Stimulated activated naive CD8-positive, alpha-beta T cell treated with anti-CD3 and anti-CD28 coated beads, Interleukin-15, Interleukin-2, amounts not matched to agents 100 ng/mL and 50 ng/mL, for 24 hours (primary cell): ENCODE measurements at regions not wholly inside any gene's neighbourhood (a gene's known extent, or its start where the extent isn't known, plus 50 kb on each side); places are given as distances from the start of the nearest gene placed in this dataset.

ENCODE experiments used
- H3K27ac Mint-ChIP-seq: one replicate; pipeline ENCODE4 v1.8.0; 2021; ENCODE audit warnings: mild to moderate bottlenecking, mixed read lengths
- H3K27me3 Mint-ChIP-seq: one replicate; pipeline ENCODE4 v1.8.0; 2021; ENCODE audit warnings: mixed read lengths
- H3K36me3 Mint-ChIP-seq: one replicate; pipeline ENCODE4 v1.8.0; 2021; ENCODE audit warnings: low read depth, mixed read lengths
- H3K4me1 Mint-ChIP-seq: one replicate; pipeline ENCODE4 v1.8.0; 2021; ENCODE audit warnings: low read depth, mixed read lengths
- H3K4me3 Mint-ChIP-seq: one replicate; pipeline ENCODE4 v1.8.0; 2021; ENCODE audit warnings: mild to moderate bottlenecking, mixed read lengths
- H3K9me3 Mint-ChIP-seq: one replicate; pipeline ENCODE4 v1.8.0; 2021; ENCODE audit warnings: mixed read lengths

DNA sequence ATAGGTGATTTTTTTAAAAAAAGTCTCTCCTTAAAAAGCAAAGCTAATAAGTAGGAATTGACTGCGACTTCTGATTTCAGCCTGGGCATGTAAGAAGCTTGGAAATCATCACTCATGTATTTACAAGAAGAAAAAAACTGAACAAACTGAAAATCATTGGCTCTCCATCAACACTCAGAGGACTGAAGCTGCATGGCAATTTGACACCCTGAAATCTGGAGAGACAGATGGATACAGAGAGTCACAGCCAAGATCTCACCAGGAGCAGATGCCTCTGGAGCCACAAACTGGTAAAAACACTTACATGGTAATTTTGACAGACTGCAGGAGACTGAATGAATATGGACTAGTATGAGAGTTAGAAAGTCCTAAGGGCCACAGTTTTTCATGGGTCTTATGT is 191.2 kb upstream of the TCF21 start:
- H3K27ac Mint-ChIP-seq = no peak overlapping the region
- peaks cover 5% of the 10 kb centered on the region for H3K9me3 Mint-ChIP-seq
- no peak overlapping the region for H3K4me3 Mint-ChIP-seq
- no peaks in the 10 kb centered on the region for H3K4me1 Mint-ChIP-seq
- H3K27me3 Mint-ChIP-seq = peaks cover 23% of the 10 kb centered on the region
- H3K36me3 Mint-ChIP-seq = no peaks in the 10 kb centered on the region

DNA sequence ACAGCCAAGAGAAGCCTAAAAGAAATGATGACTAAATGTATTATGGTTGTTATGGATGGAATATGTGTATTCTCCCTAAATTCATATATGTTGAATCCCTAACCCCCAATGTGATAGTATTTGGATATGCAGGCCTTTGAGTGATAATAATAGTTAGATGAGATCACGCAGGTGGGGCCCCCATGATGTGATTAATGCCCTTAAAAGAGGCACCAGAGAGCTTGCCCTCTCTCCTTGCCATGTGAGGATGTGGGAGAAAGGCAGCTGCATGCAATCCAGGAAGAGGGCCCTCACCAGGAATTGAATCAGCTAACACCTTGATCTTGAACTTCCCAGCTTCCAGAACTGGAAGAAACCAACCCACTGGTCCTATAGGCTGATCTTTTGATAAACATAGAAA is 190.6 kb upstream of the TCF21 start:
- H3K36me3 Mint-ChIP-seq = no peaks in the 10 kb centered on the region
- peaks cover 5% of the 10 kb centered on the region for H3K9me3 Mint-ChIP-seq
- no peaks in the 10 kb centered on the region for H3K4me1 Mint-ChIP-seq
- peaks cover 23% of the 10 kb centered on the region for H3K27me3 Mint-ChIP-seq
- no peak overlapping the region for H3K4me3 Mint-ChIP-seq
- H3K27ac Mint-ChIP-seq = no peak overlapping the region

DNA sequence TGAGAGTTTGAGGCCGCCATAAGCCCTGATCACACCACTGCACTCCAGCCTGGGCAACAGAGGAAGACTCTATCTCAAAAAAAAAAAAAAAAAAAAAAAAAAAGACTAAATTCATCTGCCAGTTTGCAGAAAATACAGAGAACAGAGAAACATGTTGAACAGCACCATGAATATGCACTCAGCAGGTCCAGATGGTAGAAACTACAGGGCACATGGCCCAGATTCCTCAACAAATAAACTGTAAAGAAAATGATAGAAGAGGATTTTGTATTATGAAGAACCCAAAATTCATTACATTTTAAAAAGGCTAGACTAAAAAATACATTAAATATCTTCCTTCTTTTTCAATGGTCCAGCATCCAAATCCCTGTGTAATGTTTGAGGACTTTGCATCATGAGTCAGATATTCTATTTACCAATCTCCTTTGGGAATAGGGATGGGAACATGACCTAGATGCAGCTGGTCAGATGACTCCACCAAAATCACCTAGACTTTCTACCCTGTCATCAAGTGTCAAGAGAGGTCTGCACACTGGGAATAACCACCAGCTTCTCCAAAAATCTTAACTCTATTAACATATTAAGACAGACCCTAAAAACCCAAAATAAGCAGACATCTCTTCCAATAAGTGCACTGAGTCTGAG is 189.1 kb upstream of the TCF21 start:
- peaks cover 5% of the 10 kb centered on the region for H3K9me3 Mint-ChIP-seq
- H3K4me1 Mint-ChIP-seq = no peaks in the 10 kb centered on the region
- H3K4me3 Mint-ChIP-seq = no peak overlapping the region
- no peaks in the 10 kb centered on the region for H3K36me3 Mint-ChIP-seq
- H3K27ac Mint-ChIP-seq = no peak overlapping the region
- peaks cover 23% of the 10 kb centered on the region for H3K27me3 Mint-ChIP-seq

DNA sequence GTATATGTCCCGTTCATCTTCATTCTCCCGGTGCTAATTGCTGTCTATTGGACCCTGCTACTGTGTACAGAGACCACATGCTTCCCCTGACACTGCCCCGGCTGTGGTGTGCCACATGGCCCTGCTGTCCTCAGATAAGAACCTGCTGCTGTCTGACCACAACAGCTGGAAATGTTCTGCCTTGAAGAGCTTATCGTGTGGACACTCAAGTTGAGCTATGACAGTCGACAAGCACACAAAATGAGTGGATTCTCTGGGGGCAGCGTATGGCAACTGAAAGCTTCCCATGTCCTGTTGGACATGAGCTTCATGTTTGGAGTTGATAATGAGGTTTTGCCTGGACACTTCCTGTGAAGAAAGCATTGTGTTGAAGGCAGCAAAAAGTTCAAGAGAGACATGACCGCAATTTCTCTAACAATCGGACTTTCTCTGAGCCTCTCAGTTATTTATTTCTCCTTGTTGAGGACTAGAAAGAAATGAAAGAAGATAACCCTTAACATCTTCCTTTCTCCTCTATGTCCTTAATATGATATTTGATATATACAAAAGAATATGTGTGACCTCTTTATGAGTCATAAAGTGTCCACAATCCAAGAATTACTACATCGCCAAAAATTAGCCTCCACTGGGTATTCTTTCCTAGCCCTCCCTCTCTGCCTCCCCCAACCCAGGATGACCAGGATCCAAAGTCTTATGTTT is 187.1 kb upstream of the TCF21 start:
- Mint-ChIP-seq H3K4me3 (no peak overlapping the region), H3K27ac (no peak overlapping the region), H3K9me3 (peaks cover 5% of the 10 kb centered on the region), H3K4me1 (no peaks in the 10 kb centered on the region), H3K36me3 (no peaks in the 10 kb centered on the region), H3K27me3 (peaks cover 16% of the 10 kb centered on the region)

DNA sequence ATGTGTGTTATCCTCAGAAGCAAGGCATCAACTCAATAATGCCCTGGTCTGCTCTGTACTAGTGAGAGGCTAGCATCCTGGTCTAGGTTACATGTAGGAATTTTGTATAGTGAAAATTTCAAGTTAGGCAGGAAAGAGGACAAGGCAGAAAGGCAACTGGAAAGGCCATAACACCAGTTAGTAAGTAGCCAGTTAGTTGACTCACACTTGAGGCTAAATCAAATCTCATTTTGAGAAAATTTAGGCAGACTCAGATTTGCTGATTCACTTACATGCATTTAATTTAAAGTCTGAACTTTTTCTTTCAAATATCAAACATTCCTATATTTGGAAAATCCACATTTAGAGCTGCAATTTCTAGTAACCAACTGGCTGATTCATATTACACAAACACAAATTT is 184.5 kb upstream of the TCF21 start:
- H3K27ac Mint-ChIP-seq = no peak overlapping the region
- no peaks in the 10 kb centered on the region for H3K4me1 Mint-ChIP-seq
- H3K27me3 Mint-ChIP-seq = peaks cover 10% of the 10 kb centered on the region
- no peaks in the 10 kb centered on the region for H3K36me3 Mint-ChIP-seq
- peaks cover 5% of the 10 kb centered on the region for H3K9me3 Mint-ChIP-seq
- H3K4me3 Mint-ChIP-seq = no peak overlapping the region

DNA sequence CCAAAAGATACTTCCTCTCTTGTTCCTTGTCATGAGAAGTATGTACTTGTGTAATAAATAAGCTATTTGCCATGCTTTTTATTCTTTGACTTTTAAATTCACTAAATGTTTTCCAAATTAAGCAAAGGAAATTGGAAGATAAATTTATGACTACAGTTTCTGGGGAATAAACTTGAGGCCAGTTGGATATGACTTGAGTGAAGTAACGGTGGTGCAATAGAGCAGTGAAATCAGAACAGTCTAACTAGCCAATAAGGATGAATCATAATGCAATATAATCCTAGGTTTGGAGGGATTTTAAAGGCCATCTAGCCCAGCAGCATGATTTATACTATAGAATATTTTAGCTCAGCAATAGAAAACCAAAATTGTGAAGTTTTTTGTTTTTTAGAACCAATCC is 183.8 kb upstream of the TCF21 start:
- H3K27me3 Mint-ChIP-seq = peaks cover 5% of the 10 kb centered on the region
- no peak overlapping the region for H3K4me3 Mint-ChIP-seq
- H3K9me3 Mint-ChIP-seq = peaks cover under 1% of the 10 kb centered on the region
- H3K36me3 Mint-ChIP-seq = no peaks in the 10 kb centered on the region
- no peaks in the 10 kb centered on the region for H3K4me1 Mint-ChIP-seq
- no peak overlapping the region for H3K27ac Mint-ChIP-seq

DNA sequence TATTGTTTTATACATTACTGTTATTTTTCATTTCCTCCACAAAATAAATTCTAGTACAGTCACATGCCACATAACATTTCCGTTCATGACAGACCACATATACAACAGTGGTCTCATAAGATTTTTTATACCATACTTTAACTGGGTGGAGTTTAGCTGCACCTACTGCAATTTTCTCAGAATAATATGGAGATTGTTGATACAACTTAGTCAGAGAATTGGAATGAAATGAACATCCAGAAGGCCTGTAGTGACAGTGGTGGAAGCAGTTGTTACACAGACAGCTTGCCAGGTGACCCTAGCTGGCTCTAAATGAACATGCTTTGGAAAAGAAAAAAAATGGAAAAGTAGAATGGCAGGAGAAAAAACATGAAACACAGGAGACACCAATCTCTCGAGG is 183.2 kb upstream of the TCF21 start:
- Mint-ChIP-seq H3K36me3 (no peaks in the 10 kb centered on the region), H3K4me1 (no peaks in the 10 kb centered on the region), H3K27ac (no peak overlapping the region), H3K27me3 (peaks cover 1% of the 10 kb centered on the region), H3K9me3 (peaks cover 3% of the 10 kb centered on the region), H3K4me3 (no peak overlapping the region)

DNA sequence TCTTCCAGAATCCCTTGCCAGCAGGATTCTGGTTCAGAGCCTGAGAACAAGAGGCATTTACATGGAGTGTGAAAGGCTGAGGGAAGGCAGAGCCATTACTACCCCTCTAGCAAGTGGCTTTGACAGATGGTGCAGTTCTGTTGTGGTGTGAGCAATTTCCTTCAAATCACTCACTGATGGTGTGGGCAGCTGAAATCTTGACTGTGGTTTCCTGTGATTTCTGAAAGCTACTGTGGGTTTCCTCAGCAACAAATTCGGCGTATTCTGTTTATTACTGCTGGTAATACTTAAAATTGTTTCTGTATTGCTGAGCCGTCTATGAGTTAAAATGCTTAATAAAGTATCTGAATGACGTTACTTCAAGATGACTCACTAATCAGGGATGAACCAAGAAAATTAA is 181.5 kb upstream of the TCF21 start:
- peaks cover 3% of the 10 kb centered on the region for H3K9me3 Mint-ChIP-seq
- H3K4me3 Mint-ChIP-seq = no peak overlapping the region
- H3K27me3 Mint-ChIP-seq = no peaks in the 10 kb centered on the region
- H3K36me3 Mint-ChIP-seq = no peaks in the 10 kb centered on the region
- H3K4me1 Mint-ChIP-seq = no peaks in the 10 kb centered on the region
- H3K27ac Mint-ChIP-seq = no peak overlapping the region

DNA sequence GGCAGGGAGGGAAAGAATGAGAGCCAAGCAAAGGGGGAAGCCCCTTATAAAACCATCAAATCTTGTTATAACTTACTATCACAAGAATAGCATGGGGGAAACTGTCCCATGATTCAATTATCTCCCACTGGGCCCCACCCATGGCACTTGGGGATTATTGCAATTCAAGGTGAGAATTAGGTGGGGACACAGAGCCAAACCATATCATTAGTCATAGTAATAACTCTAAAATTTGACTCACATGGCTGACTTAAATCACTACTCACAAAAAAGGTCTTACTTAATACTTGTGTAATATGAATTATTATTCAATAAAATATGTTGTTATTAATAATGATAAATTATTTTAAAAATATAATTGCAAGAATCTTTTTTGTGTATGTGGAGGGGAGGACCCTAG is 178.1 kb upstream of the TCF21 start:
- H3K4me1 Mint-ChIP-seq = no peaks in the 10 kb centered on the region
- H3K27me3 Mint-ChIP-seq = peaks cover 4% of the 10 kb centered on the region
- no peak overlapping the region for H3K27ac Mint-ChIP-seq
- no peaks in the 10 kb centered on the region for H3K36me3 Mint-ChIP-seq
- peaks cover 3% of the 10 kb centered on the region for H3K9me3 Mint-ChIP-seq
- H3K4me3 Mint-ChIP-seq = no peak overlapping the region

DNA sequence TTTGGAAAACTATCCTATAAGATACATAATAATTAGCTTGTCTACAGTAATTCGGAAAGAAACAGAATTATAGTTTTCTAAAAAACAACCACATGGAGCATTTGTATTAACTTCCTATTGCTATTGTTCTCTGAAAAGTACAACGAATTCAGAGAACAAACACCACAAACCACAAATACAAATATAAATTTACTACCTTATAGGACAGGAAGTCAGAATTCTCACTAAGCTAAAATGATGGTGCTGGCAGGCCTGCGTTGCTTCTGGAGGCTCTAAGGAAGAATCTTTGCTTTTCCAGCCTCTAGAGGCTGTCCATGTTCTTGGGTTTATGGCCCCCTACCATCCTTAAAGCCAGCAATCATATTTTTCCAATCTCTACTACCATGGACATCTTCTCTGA is 173.6 kb upstream of the TCF21 start:
- Mint-ChIP-seq H3K4me1 (no peaks in the 10 kb centered on the region), H3K36me3 (no peaks in the 10 kb centered on the region), H3K27me3 (peaks cover 4% of the 10 kb centered on the region), H3K4me3 (no peak overlapping the region), H3K27ac (no peak overlapping the region), H3K9me3 (peaks cover 3% of the 10 kb centered on the region)

DNA sequence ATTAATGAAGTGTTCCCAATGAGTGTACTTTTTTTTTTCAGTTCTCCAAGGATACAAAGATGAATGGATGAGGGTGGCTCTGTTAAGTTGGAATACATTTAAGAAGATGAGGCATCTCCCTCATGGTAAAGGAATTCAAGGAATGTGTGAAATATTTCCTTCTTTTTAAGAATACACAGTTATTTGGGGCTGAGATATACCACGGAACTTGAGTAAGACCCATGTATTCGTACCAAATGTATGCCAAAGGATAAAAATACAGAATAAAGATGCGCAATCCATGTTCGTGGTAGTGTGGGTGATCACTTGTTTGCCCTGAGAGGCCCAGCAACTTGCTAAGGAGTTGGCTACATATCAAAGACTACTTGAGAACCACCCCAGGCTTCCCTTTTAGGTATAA is 164.2 kb upstream of the TCF21 start:
- H3K27me3 Mint-ChIP-seq = no peaks in the 10 kb centered on the region
- no peak overlapping the region for H3K4me3 Mint-ChIP-seq
- H3K27ac Mint-ChIP-seq = no peak overlapping the region
- H3K36me3 Mint-ChIP-seq = no peaks in the 10 kb centered on the region
- peaks cover 12% of the 10 kb centered on the region for H3K9me3 Mint-ChIP-seq
- H3K4me1 Mint-ChIP-seq = no peaks in the 10 kb centered on the region

DNA sequence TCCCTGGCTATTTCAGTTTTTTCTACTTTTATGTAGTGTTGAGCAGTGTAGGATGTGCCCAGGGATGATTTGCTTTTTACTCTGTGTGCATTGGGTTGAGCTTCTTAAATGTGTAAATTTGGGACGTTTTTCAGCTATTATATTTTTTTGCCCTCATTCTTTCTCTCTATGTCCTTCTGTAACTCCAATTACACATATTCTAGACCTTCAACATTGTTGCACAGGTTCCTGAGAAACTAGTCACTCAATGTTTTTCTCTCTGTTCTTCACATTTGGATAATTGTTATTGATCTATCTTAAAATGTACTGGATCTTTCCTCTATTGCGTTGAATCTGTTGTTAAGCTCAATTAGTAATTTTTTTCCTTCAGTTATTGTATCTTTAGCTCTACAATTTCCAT is 162.7 kb upstream of the TCF21 start:
- no peaks in the 10 kb centered on the region for H3K36me3 Mint-ChIP-seq
- peaks cover 12% of the 10 kb centered on the region for H3K9me3 Mint-ChIP-seq

DNA sequence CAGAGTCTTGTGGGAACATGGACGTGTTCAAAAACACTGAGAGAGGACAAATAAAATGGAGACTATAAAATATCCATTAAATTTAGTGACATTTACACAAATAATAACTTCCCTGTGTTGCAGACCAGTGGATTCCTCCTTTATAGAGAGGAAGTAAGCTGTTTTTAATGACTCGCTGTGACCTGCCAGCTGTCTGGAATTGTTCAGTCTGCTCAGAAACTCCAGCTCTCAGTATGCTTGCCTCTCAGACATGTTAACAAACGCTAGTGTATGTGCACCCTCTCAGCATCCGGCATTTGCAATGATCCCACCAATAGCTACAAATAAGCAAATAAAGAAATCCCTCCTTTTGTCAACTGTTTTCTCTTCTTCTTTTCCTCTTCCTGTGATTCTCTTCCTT is 158.0 kb upstream of the TCF21 start:
- no peak overlapping the region for H3K27ac Mint-ChIP-seq
- H3K9me3 Mint-ChIP-seq = peaks cover 10% of the 10 kb centered on the region
- H3K36me3 Mint-ChIP-seq = no peaks in the 10 kb centered on the region
- H3K27me3 Mint-ChIP-seq = no peaks in the 10 kb centered on the region
- H3K4me1 Mint-ChIP-seq = no peaks in the 10 kb centered on the region
- H3K4me3 Mint-ChIP-seq = no peak overlapping the region

More for the DNA sequence above, 162.7 kb upstream of the TCF21 start:
- Mint-ChIP-seq H3K27ac (no peak overlapping the region), H3K27me3 (no peaks in the 10 kb centered on the region), H3K4me3 (no peak overlapping the region), H3K4me1 (no peaks in the 10 kb centered on the region)

DNA sequence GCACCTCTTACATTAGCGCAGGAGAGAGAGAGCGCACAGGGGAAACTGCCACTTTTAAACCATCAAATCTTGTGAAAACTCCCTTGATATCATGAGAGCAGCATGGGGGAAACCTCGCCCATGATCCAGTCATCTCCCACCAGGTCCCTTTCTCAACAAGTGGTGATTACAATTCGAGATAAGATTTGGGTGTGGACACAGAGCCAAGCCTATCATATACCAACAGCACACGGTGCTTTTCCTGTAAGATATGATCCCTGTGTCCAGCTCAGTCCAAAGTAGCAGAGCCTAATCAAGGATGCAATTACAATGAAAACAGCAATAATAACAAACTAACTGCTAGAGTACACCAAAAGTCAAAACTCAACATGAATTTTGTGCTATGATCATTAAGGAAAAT is 148.7 kb upstream of the TCF21 start:
- H3K36me3 Mint-ChIP-seq = no peaks in the 10 kb centered on the region
- H3K27me3 Mint-ChIP-seq = no peaks in the 10 kb centered on the region
- H3K4me3 Mint-ChIP-seq = no peak overlapping the region
- H3K27ac Mint-ChIP-seq = no peak overlapping the region
- no peaks in the 10 kb centered on the region for H3K9me3 Mint-ChIP-seq
- H3K4me1 Mint-ChIP-seq = no peaks in the 10 kb centered on the region

DNA sequence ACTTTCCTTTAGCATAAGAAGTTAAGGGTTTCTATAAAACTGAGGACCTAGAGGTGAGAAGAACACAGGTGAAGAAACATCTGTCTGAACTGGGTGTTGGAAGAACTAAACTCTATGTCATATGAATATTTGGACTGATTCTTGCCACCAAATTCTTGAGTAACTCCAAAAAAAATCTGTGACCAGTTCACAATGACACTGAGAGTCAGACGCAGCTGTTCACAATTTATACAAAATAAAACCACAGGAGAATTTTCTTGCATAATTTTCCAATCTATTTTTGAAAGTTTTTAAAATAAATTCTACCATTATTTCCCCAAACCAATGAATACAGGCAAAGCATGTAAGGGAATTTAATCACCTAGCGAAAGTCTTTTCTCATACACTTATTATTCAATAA is 148.1 kb upstream of the TCF21 start:
- Mint-ChIP-seq H3K27me3 (no peaks in the 10 kb centered on the region), H3K36me3 (no peaks in the 10 kb centered on the region), H3K4me1 (no peaks in the 10 kb centered on the region), H3K4me3 (no peak overlapping the region), H3K27ac (no peak overlapping the region), H3K9me3 (no peaks in the 10 kb centered on the region)

DNA sequence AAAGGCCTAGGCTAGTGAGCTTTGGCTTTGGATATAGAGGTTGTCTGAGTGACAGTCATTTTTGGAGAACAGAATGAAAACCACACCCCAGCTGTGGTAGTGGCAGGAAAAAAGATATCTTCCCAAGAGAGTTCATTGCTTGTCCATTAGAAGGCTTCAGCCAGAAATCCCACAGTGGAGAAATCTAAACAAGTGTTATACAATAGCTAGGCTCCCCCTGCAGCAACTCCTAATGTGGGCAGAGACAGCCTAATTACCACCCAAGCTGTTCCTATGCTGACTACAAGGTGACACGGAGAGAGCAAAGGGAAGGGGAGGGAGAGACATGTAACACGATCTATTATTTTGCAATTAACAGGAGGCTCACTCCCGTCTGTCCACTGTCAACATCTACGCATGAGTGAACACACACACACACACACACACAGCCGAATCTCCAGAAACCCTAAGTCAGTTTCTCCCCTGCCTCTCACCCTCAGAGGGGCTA is 147.5 kb upstream of the TCF21 start:
- Mint-ChIP-seq H3K4me3 (no peak overlapping the region), H3K27me3 (no peaks in the 10 kb centered on the region), H3K36me3 (no peaks in the 10 kb centered on the region), H3K27ac (no peak overlapping the region), H3K4me1 (no peaks in the 10 kb centered on the region), H3K9me3 (no peaks in the 10 kb centered on the region)
